Cardiac muscle cell (in vitro differentiated cells and primary cell): ENCODE measurements at regions not wholly inside any gene's neighbourhood (a gene's known extent, or its start where the extent isn't known, plus 50 kb on each side); places are given as distances from the start of the nearest gene placed in this dataset.
"Not testable (repeated sequence)": the region's sequence is repeated elsewhere in the genome, so short reads cannot be mapped to it uniquely, and the experiment has no call there.

Experiments
- DNase-seq, 2 donors: peaks; one replicate each; pipeline versions ENCODE4 v3.0.0 to v3.0.0-alpha.2; 2010 to 2017; ENCODE audit warnings: low read depth in 1 of 2, low spot score in 1 of 2
- H3K27ac ChIP-seq: fragments of 200-600 bp; sonication (generic); 2 replicates; pipeline ENCODE4 v1.5.1; 2016
- H3K27me3 ChIP-seq: fragments of 200-600 bp; sonication (generic); 2 replicates; pipeline ENCODE4 v1.6.0; 2016; ENCODE audit warnings: control low read depth
- H3K36me3 ChIP-seq: fragments of 200-600 bp; sonication (generic); 2 replicates; pipeline ENCODE4 v1.5.1; 2016; ENCODE audit warnings: control low read depth
- H3K4me1 ChIP-seq: fragments of 200-600 bp; sonication (generic); 2 replicates; pipeline ENCODE4 v1.8.1; 2017; ENCODE audit warnings: low read depth, mild to moderate bottlenecking, mixed run types
- H3K4me3 ChIP-seq: fragments of 200-600 bp; sonication (generic); 2 replicates; pipeline ENCODE4 v1.5.1; 2016; ENCODE audit warnings: mild to moderate bottlenecking
- H3K9me3 ChIP-seq: fragments of 200-600 bp; sonication (generic); 2 replicates; pipeline ENCODE4 v1.5.1; 2017; ENCODE audit warnings: low read depth, mild to moderate bottlenecking, control low read depth
- TF ChIP-seq, protein P1 (sequence below): IDR thresholded peaks from 2 replicates; pipeline ENCODE4 v1.5.1; 2012; ENCODE audit warnings: low read depth, mild to moderate bottlenecking, low read length

DNA sequence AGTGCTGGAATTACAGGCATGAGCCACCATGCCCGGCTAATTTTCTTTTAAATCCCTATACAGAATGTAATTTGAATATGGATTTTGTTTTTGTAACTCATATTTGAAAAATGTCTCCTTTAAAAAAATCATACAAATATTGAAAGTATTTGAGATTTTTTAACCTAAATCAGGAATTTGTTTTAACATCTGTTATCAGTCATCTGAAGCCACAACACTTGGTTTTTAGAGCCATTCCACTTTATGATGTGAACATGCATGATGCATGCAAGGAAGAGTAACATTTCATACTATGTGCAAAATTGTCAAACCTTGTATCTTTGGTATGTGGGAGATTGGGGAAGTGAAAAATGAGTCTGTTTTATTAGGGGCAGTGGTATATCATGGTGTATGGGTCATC, 124.5 kb upstream of the AHI1 start:
- H3K9me3 ChIP-seq, result no peaks in the 10 kb centered on the region
- TF ChIP-seq, protein P1, sequence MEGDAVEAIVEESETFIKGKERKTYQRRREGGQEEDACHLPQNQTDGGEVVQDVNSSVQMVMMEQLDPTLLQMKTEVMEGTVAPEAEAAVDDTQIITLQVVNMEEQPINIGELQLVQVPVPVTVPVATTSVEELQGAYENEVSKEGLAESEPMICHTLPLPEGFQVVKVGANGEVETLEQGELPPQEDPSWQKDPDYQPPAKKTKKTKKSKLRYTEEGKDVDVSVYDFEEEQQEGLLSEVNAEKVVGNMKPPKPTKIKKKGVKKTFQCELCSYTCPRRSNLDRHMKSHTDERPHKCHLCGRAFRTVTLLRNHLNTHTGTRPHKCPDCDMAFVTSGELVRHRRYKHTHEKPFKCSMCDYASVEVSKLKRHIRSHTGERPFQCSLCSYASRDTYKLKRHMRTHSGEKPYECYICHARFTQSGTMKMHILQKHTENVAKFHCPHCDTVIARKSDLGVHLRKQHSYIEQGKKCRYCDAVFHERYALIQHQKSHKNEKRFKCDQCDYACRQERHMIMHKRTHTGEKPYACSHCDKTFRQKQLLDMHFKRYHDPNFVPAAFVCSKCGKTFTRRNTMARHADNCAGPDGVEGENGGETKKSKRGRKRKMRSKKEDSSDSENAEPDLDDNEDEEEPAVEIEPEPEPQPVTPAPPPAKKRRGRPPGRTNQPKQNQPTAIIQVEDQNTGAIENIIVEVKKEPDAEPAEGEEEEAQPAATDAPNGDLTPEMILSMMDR, result no peak
- no peaks in the 10 kb centered on the region for H3K4me1 ChIP-seq
- H3K4me3 ChIP-seq, result no peak overlapping the region
- H3K27me3 ChIP-seq, result no peaks in the 10 kb centered on the region
- DNase-seq, result no peak
- no peak overlapping the region for H3K27ac ChIP-seq
- no peaks in the 10 kb centered on the region for H3K36me3 ChIP-seq

DNA sequence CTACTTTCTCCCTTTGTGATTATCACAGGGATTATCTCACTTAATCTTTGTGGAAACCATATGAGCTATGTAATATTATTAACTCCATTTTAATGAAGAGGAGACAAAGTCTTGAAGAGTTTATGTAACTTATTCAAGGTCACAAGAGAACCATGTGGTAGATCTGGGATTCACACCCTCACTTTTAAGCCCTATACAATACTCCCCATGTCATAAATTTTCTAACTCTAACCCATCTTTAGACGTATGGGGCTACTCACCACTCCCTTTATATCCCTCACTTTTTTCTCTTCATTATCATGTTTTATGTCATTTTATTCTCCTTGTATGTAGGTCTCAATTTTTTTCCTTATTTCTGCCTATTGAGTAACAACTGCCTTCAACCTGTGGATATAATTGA, 126.4 kb upstream of the AHI1 start:
- no peak for DNase-seq
- TF ChIP-seq, protein P1, result no peak
- Histone ChIP-seq H3K9me3 (no peaks in the 10 kb centered on the region), H3K27ac (no peak overlapping the region), H3K4me1 (no peaks in the 10 kb centered on the region), H3K4me3 (no peak overlapping the region), H3K36me3 (no peaks in the 10 kb centered on the region), H3K27me3 (no peaks in the 10 kb centered on the region)

DNA sequence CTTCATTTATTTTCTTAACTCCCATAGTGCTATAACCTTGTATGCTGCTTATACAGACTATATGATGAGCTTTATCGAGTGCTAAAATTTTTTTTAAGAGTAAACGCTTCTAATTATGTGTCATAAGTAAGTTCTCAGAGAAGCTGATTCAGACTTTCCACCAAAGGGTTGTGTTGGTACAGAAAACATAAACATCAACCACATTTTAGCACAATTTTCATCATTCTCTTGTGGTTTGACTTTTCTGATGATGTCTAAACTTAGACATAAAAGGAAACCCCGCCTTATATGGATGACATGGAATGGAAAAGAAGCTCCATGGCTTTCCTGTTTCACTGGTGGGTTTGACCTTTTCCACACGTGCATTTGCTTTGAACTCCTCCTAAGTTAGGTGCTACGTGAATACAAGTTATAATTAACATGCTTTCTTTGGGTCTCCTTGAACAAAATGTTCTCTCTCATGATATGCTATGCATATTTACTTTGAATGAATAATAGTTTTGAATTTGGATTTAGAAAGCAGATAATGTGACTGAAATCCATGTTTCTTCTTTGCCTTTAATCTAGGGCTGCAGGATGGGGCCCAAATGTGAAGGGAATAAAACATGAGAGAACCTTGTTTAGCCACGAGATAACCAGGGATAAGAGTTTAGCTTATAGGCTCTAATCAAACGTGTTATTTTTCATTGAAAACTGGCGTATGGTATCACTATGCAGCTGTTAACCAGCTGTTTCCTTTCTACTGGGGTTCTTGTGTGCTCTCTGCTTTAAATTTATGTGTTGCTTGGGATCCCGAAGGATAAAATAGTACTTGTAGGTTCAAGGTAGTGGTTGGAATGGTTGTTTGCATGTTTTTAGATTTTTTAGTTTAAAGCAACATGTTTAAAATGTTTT, 127.1 kb upstream of the AHI1 start:
- H3K36me3 ChIP-seq, result no peaks in the 10 kb centered on the region
- no peaks in the 10 kb centered on the region for H3K27me3 ChIP-seq
- peak in 1 of 2 donors; percentile 35 for DNase-seq
- no peak overlapping the region for H3K27ac ChIP-seq
- H3K4me3 ChIP-seq, result no peak overlapping the region
- TF ChIP-seq, protein P1, result no peak
- no peaks in the 10 kb centered on the region for H3K4me1 ChIP-seq
- H3K9me3 ChIP-seq, result no peaks in the 10 kb centered on the region

DNA sequence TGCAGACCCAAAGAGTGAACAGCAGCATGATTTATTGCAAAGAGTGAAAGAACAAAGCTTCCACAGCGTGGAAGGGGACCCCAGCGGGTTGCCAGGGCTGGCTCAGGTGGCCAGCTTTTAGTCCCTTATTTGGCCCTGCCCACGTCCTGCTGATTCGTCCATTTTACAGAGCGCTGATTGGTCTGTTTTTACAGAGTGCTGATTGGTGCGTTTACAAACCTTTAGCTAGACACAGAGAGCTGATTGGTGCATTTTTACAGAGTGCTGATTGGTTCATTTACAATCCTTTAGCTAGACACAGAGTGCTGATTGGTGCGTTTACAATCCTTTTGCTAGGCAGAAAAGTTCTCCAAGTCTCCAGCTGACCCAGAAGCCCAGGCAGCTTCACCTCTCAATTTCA, 128.5 kb upstream of the AHI1 start:
- H3K4me3 ChIP-seq, H3K27ac ChIP-seq, H3K27me3 ChIP-seq, DNase-seq, H3K36me3 ChIP-seq, H3K4me1 ChIP-seq, H3K9me3 ChIP-seq: not testable (repeated sequence)

DNA sequence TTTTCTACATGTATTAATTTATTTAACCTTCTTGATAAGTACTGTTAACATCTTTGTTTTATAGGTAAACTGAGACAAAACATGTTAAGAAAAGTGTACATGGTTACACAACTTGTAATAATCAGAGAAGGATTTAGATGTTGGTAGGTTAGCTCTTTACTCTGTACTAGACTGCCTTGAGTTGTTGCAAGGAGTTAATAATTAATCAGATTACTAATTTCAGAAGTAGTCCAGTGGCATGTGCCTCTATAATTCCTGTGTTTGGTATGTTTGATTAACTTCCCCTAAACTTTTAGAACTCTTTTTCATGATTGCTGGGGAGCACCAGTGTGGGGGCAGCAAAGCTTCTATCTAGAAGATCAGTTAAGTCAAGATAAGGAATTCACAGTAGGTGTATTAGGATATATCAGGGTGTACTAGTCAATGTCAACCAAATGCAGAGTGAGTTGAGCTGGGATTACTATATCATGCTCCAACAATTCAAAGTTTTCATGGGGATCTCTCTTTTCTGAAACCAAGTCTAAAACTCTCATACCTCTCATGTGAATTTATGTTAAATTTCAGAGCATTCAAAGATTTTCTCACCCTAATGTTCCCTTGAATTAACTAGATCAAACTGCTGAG, 129.7 kb upstream of the AHI1 start:
- no peaks in the 10 kb centered on the region for H3K9me3 ChIP-seq
- TF ChIP-seq, protein P1, result no peak
- no peaks in the 10 kb centered on the region for H3K36me3 ChIP-seq
- H3K4me1 ChIP-seq, result no peaks in the 10 kb centered on the region
- no peak for DNase-seq
- no peaks in the 10 kb centered on the region for H3K27me3 ChIP-seq
- no peak overlapping the region for H3K4me3 ChIP-seq
- no peak overlapping the region for H3K27ac ChIP-seq

DNA sequence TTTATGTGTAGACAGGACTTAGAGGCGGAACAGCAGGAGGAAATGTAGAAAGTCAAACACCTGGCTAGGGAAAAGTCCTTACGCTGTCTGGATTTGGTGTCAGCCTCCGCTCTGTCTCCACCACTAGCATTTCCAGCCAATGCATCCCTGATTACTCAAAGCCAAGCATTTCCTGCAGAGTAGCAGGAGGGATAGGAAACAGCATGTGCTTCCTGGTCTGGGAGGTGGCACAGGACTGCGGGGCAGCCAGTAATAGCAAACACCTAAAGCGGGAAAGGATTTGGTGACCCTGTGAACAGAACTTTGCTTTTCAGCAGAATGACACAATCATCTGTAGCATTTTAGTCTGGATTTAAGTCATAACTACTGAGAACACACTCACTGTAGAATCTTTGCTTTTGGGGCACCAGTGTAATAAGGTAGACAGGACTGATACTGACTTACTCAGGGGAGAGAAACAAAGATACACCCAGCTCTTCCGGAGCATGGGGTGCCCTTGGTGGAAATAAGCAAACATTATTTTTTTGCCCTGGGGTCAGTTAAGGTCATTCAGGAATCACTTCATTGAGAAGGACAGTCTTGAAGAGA, 133.3 kb upstream of the AHI1 start:
- DNase-seq, result no peak
- no peaks in the 10 kb centered on the region for H3K36me3 ChIP-seq
- no peaks in the 10 kb centered on the region for H3K4me1 ChIP-seq
- no peak overlapping the region for H3K27ac ChIP-seq
- no peak overlapping the region for H3K4me3 ChIP-seq
- TF ChIP-seq, protein P1, result no peak
- H3K9me3 ChIP-seq, result no peaks in the 10 kb centered on the region
- H3K27me3 ChIP-seq, result no peaks in the 10 kb centered on the region
